Activated CD4-positive, alpha-beta memory T cell treated with anti-CD3 and anti-CD28 coated beads for 36 hours (primary cell): ENCODE measurements at regions not wholly inside any gene's neighbourhood (a gene's known extent, or its start where the extent isn't known, plus 50 kb on each side); places are given as distances from the start of the nearest gene placed in this dataset.
"Not testable (repeated sequence)": the region's sequence is repeated elsewhere in the genome, so short reads cannot be mapped to it uniquely, and the experiment has no call there.

Experiments
- CTCF ChIA-PET: fragments of 350-600 bp; sonication (Branson Sonifier 250); formaldehyde crosslinking; loops from one replicate; lab custom pipeline; 2021; ENCODE audit warnings: antibody characterized with exemption, inconsistent platforms; lab: Charles Lee
- POLR2A ChIA-PET: fragments of 350-600 bp; sonication (Branson Sonifier 250); formaldehyde crosslinking; loops from one replicate; lab custom pipeline; 2021; ENCODE audit warnings: antibody characterized with exemption; lab: Charles Lee
- DNase-seq: peaks from one replicate; pipeline ENCODE4 v3.0.0-alpha.2; 2020
- H3K27ac Mint-ChIP-seq: one replicate; pipeline ENCODE4 v1.8.0; 2021; ENCODE audit warnings: mixed read lengths
- H3K27me3 Mint-ChIP-seq: one replicate; pipeline ENCODE4 v1.8.0; 2021; ENCODE audit warnings: mixed read lengths
- H3K36me3 Mint-ChIP-seq: one replicate; pipeline ENCODE4 v1.8.0; 2021; ENCODE audit warnings: mixed read lengths
- H3K4me1 Mint-ChIP-seq: one replicate; pipeline ENCODE4 v1.8.0; 2021; ENCODE audit warnings: low read depth, mixed read lengths
- H3K4me3 Mint-ChIP-seq: one replicate; pipeline ENCODE4 v1.8.0; 2021; ENCODE audit warnings: mild to moderate bottlenecking, mixed read lengths
- H3K9me3 Mint-ChIP-seq: one replicate; pipeline ENCODE4 v1.8.0; 2021; ENCODE audit warnings: mixed read lengths
- intact Hi-C: fragments of 100-400 bp; cut with micrococcal nuclease; formaldehyde crosslinking; loops from one replicate; pipeline ENCODE4 v1.15.1; 2023

GRCh38 chr14:104299993-104300761 is 161.8 kb downstream of the KIF26A start:
- intact Hi-C loops: no loop called here
- H3K27me3 Mint-ChIP-seq: no peaks in the 10 kb centered on the region
- peaks cover 4% of the 10 kb centered on the region for H3K9me3 Mint-ChIP-seq
- POLR2A ChIA-PET: no interaction called here
- DNase-seq: no peak
- no peaks in the 10 kb centered on the region for H3K36me3 Mint-ChIP-seq
- H3K4me1 Mint-ChIP-seq: no peaks in the 10 kb centered on the region
- CTCF ChIA-PET: no interaction called here
- no peak overlapping the region for H3K4me3 Mint-ChIP-seq
- no peak overlapping the region for H3K27ac Mint-ChIP-seq

GRCh38 chr14:104301731-104302460 is 163.5 kb downstream of the KIF26A start:
- ChIA-PET CTCF (no interaction called here), POLR2A (no interaction called here)
- no peaks in the 10 kb centered on the region for H3K36me3 Mint-ChIP-seq
- no peak overlapping the region for H3K27ac Mint-ChIP-seq
- DNase-seq: no peak
- intact Hi-C loops: no loop called here
- peaks cover 4% of the 10 kb centered on the region for H3K9me3 Mint-ChIP-seq
- no peaks in the 10 kb centered on the region for H3K27me3 Mint-ChIP-seq
- no peak overlapping the region for H3K4me3 Mint-ChIP-seq
- no peaks in the 10 kb centered on the region for H3K4me1 Mint-ChIP-seq

- Mint-ChIP-seq H3K4me1 (no peaks in the 10 kb centered on the region), H3K9me3 (peaks cover 4% of the 10 kb centered on the region), H3K36me3 (no peaks in the 10 kb centered on the region), H3K27ac (no peak overlapping the region), H3K27me3 (no peaks in the 10 kb centered on the region), H3K4me3 (no peak overlapping the region)
- CTCF ChIA-PET: no interaction called here
- DNase-seq: no peak
- POLR2A ChIA-PET: no interaction called here
- intact Hi-C loops: no loop called here
Observed at GRCh38 chr14:104302794-104303405, 164.5 kb downstream of the KIF26A start.

GRCh38 chr14:104303705-104304425 is 165.5 kb downstream of the KIF26A start:
- DNase-seq: no peak
- Mint-ChIP-seq H3K36me3 (no peaks in the 10 kb centered on the region), H3K4me1 (no peaks in the 10 kb centered on the region), H3K27me3 (no peaks in the 10 kb centered on the region), H3K4me3 (no peak overlapping the region), H3K27ac (no peak overlapping the region), H3K9me3 (peaks cover 4% of the 10 kb centered on the region)
- CTCF ChIA-PET: no interaction called here
- intact Hi-C loops: no loop called here
- POLR2A ChIA-PET: no interaction called here

- no peaks in the 10 kb centered on the region for H3K36me3 Mint-ChIP-seq
- no peaks in the 10 kb centered on the region for H3K4me1 Mint-ChIP-seq
- H3K27me3 Mint-ChIP-seq: no peaks in the 10 kb centered on the region
- intact Hi-C loops: no loop called here
- H3K4me3 Mint-ChIP-seq: no peak overlapping the region
- POLR2A ChIA-PET: no interaction called here
- CTCF ChIA-PET: no interaction called here
- H3K9me3 Mint-ChIP-seq: peaks cover 4% of the 10 kb centered on the region
- no peak for DNase-seq
- H3K27ac Mint-ChIP-seq: no peak overlapping the region
Observed at GRCh38 chr14:104304451-104305351, 166.3 kb downstream of the KIF26A start.

GRCh38 chr14:104305511-104306449 is 167.4 kb downstream of the KIF26A start:
- POLR2A ChIA-PET: no interaction called here
- H3K4me3 Mint-ChIP-seq: no peak overlapping the region

GRCh38 chr14:104306450-104307040 is 168.2 kb downstream of the KIF26A start:
- Mint-ChIP-seq H3K27me3 (no peaks in the 10 kb centered on the region), H3K4me3 (no peak overlapping the region), H3K27ac (no peak overlapping the region), H3K9me3 (peaks cover 10% of the 10 kb centered on the region), H3K4me1 (no peaks in the 10 kb centered on the region), H3K36me3 (no peaks in the 10 kb centered on the region)
- POLR2A ChIA-PET: no interaction called here
- intact Hi-C loops: no loop called here
- CTCF ChIA-PET: no interaction called here
- DNase-seq: no peak

More at GRCh38 chr14:104305511-104306449, 167.4 kb downstream of the KIF26A start:
- intact Hi-C loops: no loop called here
- Mint-ChIP-seq H3K27me3 (no peaks in the 10 kb centered on the region), H3K36me3 (no peaks in the 10 kb centered on the region), H3K9me3 (peaks cover 8% of the 10 kb centered on the region), H3K4me1 (no peaks in the 10 kb centered on the region), H3K27ac (no peak overlapping the region)
- no peak for DNase-seq
- CTCF ChIA-PET: no interaction called here

GRCh38 chr14:104307246-104307626 is 168.8 kb downstream of the KIF26A start:
- no peak for DNase-seq
- no peaks in the 10 kb centered on the region for H3K36me3 Mint-ChIP-seq
- intact Hi-C loops: no loop called here
- no peaks in the 10 kb centered on the region for H3K27me3 Mint-ChIP-seq
- POLR2A ChIA-PET: no interaction called here
- H3K9me3 Mint-ChIP-seq: peaks cover 10% of the 10 kb centered on the region
- no peaks in the 10 kb centered on the region for H3K4me1 Mint-ChIP-seq
- CTCF ChIA-PET: no interaction called here
- H3K27ac Mint-ChIP-seq: no peak overlapping the region
- H3K4me3 Mint-ChIP-seq: no peak overlapping the region

- no peaks in the 10 kb centered on the region for H3K4me1 Mint-ChIP-seq
- no peak overlapping the region for H3K4me3 Mint-ChIP-seq
- CTCF ChIA-PET: no interaction called here
- H3K27me3 Mint-ChIP-seq: no peaks in the 10 kb centered on the region
- DNase-seq: no peak
- H3K36me3 Mint-ChIP-seq: no peaks in the 10 kb centered on the region
- H3K27ac Mint-ChIP-seq: no peak overlapping the region
- peaks cover 10% of the 10 kb centered on the region for H3K9me3 Mint-ChIP-seq
- intact Hi-C loops: no loop called here
- POLR2A ChIA-PET: no interaction called here
Observed at GRCh38 chr14:104307627-104308401, 169.4 kb downstream of the KIF26A start.

GRCh38 chr14:104308534-104308933 is 170.1 kb downstream of the KIF26A start:
- intact Hi-C loops, H3K27me3 Mint-ChIP-seq, CTCF ChIA-PET, H3K27ac Mint-ChIP-seq, H3K4me3 Mint-ChIP-seq, H3K9me3 Mint-ChIP-seq, DNase-seq, H3K4me1 Mint-ChIP-seq, H3K36me3 Mint-ChIP-seq, POLR2A ChIA-PET: not testable (repeated sequence)
